ENCODE measurements at regions not wholly inside any gene's neighbourhood (a gene's known extent, or its start where the extent isn't known, plus 50 kb on each side); places are given as distances from the start of the nearest gene placed in this dataset.

DNA sequence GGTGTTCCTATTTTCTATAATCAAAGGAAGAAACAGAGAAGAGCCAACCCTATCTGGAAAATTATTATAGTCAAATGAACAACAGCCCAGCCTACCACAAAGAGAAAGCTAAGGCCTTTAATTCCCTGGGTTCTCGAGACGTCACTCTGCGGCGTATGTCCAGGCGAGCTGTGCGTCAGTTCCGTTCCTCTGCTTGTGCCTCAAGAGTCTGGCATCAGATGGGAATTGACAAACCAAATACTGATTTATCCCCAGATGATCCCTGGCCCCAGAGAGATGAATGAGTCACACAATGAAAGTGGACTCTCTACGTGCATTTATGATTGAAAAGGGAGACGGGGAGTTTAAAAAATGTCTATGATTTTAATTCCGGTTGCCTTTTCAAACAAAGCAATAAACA, 151.6 kb upstream of the PDE10A start:
- Mint-ChIP-seq H3K9me3 (no peaks in the 10 kb centered on the region), H3K36me3 (ENCODE audit: low read depth) (no peaks in the 10 kb centered on the region), H3K27ac (no peak overlapping the region), H3K4me1 (ENCODE audit: low read depth) (no peaks in the 10 kb centered on the region), H3K4me3 (no peak overlapping the region), H3K27me3 (peaks cover 28% of the 10 kb centered on the region)

DNA sequence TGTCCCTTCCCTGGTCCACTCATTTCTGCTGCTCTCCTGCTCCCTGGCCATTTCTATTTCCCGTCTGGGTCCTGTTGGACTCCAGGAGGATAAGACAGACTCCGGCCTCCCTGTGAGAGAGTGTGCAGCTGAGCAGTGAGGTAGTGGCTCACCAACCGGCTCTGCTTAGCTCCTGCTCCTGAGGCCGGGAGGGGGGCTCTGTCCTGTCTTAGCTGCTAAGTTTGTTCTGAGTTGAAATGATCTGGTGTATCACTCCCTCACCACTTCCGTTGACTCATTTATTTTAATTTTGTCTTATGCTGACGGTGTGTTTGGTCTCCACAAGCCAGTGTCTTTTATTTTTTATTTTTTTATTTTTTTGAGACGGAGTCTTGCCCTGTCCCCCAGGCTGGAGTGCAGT, 148.5 kb upstream of the PDE10A start:
- Mint-ChIP-seq H3K4me1 (ENCODE audit: low read depth) (no peaks in the 10 kb centered on the region), H3K27ac (no peak overlapping the region), H3K9me3 (peaks cover 4% of the 10 kb centered on the region), H3K4me3 (no peak overlapping the region), H3K27me3 (peaks cover 7% of the 10 kb centered on the region), H3K36me3 (ENCODE audit: low read depth) (no peaks in the 10 kb centered on the region)

DNA sequence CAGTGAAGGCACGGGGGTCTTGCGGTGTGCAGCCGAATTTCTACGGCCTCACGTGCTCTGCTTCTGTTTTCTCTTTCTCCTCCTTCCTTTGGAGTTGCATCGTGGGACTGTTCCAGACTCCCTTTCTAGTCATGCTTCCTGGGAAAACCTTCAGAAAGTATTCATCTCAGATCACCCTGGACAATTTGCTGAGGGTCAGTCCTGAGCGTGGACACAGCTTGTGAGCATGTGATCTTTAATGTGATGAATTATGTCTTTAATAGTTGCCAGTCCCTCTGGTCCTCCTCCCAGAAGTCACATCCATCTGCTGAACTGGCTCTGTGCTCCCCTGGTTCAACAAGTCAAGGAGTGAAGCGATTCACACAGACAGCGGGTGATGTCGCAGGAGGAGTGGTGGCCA, 145.0 kb upstream of the PDE10A start:
- Mint-ChIP-seq H3K27me3 (peaks cover 18% of the 10 kb centered on the region), H3K9me3 (peaks cover 7% of the 10 kb centered on the region), H3K4me1 (ENCODE audit: low read depth) (no peaks in the 10 kb centered on the region), H3K36me3 (ENCODE audit: low read depth) (no peaks in the 10 kb centered on the region), H3K27ac (no peak overlapping the region), H3K4me3 (no peak overlapping the region)

DNA sequence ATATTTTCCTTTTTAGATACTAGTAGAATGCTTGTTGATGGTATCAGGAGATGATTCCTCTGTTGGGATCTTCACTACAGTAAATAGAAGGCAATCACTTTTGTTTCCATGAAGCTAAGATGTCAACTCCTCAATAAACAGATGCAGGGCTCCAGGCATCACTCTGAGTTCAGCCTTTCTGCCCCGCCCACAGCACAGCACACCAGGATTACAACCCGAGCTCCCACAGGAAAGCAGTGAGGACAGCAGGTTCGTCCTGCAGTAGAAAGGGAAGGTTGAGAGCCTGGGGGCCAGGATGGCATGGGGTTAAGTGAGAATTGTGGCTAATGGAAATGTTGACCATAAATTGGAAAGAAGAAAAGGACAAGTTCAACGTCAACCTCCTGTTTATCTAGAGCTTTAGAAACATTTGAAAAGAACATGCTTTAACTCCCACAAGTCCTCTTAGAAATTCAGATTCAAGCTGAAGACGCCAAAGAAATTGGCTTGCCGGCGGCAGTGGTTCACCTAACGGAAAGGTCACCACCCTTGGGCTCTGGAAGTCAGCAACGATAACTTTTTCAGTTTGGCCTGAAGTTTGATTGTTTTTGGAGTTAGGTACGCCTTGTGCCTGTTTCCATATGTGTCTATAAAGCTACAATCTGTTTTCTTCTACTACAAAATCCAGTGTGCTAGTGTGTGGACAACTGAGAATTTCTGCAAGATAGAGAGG, 144.4 kb upstream of the PDE10A start:
- Mint-ChIP-seq H3K4me1 (ENCODE audit: low read depth) (no peaks in the 10 kb centered on the region), H3K27me3 (peaks cover 22% of the 10 kb centered on the region), H3K9me3 (peaks cover 7% of the 10 kb centered on the region)

DNA sequence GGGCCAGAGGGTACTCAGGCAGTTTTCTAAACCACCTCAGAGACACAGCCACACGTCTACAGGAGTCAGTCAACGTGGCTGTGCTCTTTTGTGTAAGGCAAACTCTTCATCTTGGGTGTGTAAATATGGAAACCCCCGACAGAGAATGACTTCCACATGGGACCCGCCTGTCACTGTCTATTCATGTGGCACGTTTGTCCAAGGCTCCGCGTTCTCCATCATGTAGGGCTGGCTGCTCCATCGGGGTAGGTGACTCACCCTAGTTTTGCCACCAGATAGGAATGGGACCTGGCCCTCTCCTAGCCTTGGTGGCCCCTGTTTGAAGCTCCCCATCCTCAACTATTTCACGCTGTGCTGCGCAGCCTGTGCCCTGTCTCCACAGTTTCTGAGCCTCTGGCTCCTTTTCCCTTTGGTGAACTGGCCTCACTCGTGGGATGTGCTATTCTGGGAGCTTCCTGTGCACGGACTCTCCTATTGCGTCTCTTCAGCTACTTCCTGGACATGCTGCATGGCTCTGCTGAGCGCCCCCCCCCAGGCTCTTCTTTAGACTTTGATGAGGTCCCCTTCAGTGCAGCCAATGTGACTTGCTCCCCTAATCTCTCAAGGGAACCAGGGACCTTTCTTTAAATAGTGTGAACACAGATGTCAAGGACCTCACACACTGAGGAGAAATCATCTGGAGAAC, 143.2 kb upstream of the PDE10A start:
- no peak overlapping the region for H3K4me3 Mint-ChIP-seq
- H3K27ac Mint-ChIP-seq, result no peak overlapping the region
- peaks cover 7% of the 10 kb centered on the region for H3K9me3 Mint-ChIP-seq
- H3K4me1 Mint-ChIP-seq (ENCODE audit: low read depth), result no peaks in the 10 kb centered on the region
- H3K27me3 Mint-ChIP-seq, result peaks cover 26% of the 10 kb centered on the region
- H3K36me3 Mint-ChIP-seq (ENCODE audit: low read depth), result no peaks in the 10 kb centered on the region

More for the DNA sequence above, 144.4 kb upstream of the PDE10A start:
- no peak overlapping the region for H3K4me3 Mint-ChIP-seq
- H3K27ac Mint-ChIP-seq, result no peak overlapping the region
- H3K36me3 Mint-ChIP-seq (ENCODE audit: low read depth), result no peaks in the 10 kb centered on the region

DNA sequence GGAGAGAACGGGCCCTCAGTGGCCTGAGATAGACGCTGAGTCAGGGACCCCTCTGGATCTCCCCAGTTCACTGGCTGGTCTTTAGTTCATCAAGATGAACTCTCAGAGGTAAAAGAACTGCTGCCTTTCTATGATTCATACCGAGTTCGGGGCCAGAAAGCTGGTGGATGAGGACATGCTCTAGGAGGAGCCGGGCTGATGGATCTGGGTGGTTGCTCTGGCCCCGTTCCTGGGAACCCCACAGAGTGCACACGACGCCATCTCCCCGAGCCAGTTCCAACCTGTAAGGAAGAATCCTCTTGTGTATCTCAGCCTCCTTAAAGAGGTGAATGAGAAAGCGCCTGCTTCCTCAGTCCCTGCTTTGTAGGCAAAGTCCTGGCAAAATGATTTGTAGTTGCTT, 142.6 kb upstream of the PDE10A start:
- H3K27me3 Mint-ChIP-seq, result peaks cover 29% of the 10 kb centered on the region
- no peak overlapping the region for H3K4me3 Mint-ChIP-seq
- H3K9me3 Mint-ChIP-seq, result peaks cover 7% of the 10 kb centered on the region
- H3K4me1 Mint-ChIP-seq (ENCODE audit: low read depth), result no peaks in the 10 kb centered on the region
- H3K27ac Mint-ChIP-seq, result no peak overlapping the region
- H3K36me3 Mint-ChIP-seq (ENCODE audit: low read depth), result no peaks in the 10 kb centered on the region

DNA sequence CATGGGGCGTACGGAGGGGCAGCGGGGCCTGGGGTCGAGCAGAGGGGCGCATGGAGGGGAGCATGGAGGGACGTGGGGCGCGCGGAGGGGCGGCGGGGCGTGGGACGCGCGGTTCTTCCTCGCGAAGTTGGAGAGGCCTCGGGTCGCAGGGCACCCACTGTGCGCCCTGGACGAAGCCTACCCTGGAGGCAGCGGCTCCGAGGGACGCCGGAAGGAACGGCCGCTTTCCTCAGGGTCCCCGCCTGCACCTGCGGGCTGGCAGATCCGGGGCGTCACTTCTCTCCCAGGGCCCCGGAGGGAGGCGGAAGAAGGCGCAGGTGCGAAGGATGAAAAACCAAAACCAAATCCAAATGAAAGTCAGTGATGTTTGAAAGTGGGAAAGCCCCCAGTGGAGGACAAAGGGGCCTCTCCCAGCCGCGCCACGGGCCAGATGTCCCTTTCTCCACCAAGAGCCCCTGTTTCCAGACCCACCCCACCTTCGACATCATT, 142.1 kb upstream of the PDE10A start:
- no peak overlapping the region for H3K4me3 Mint-ChIP-seq
- H3K4me1 Mint-ChIP-seq (ENCODE audit: low read depth), result no peaks in the 10 kb centered on the region
- H3K27me3 Mint-ChIP-seq, result peaks cover 29% of the 10 kb centered on the region
- no peaks in the 10 kb centered on the region for H3K36me3 Mint-ChIP-seq (ENCODE audit: low read depth)
- no peak overlapping the region for H3K27ac Mint-ChIP-seq
- H3K9me3 Mint-ChIP-seq, result peaks cover 7% of the 10 kb centered on the region

DNA sequence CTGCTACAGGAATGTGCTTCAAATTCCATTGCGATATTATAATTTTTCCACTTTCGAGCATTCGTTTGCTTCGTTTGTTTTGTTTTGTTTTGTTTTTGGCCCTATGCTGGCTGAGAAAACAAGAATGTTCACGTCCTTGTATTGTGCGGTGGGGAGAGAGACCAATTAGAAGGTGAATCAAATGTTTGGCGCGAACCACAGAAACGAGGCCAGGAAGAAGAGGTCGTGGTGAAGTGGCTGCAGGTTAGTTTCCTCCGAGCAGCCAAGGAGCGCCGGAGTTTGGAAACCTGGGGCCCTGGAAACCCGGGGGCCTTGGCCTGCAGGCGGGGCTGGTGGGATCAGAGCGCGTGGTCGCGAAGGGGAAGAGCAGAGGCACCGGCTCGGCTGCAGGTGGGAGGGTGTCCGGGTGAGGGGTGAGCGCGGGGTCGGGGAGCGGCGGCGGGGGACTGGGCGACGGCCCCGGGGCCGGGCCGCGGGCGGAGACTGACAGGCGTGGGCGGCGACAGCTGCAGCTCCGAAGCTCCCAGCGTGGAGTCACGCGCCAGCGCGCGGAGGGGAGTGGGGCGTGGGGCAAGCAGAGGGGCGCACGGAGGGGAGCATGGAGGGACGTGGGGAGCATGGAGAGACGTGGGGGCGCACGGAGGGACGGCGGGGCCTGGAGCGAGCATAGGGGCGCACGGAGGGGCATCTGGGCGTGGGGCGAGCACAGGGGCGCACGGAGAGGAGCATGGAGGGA, 141.5 kb upstream of the PDE10A start:
- H3K4me1 Mint-ChIP-seq (ENCODE audit: low read depth), result no peaks in the 10 kb centered on the region
- H3K27me3 Mint-ChIP-seq, result peaks cover 29% of the 10 kb centered on the region
- no peak overlapping the region for H3K27ac Mint-ChIP-seq
- no peaks in the 10 kb centered on the region for H3K36me3 Mint-ChIP-seq (ENCODE audit: low read depth)
- no peak overlapping the region for H3K4me3 Mint-ChIP-seq
- H3K9me3 Mint-ChIP-seq, result peaks cover 7% of the 10 kb centered on the region

DNA sequence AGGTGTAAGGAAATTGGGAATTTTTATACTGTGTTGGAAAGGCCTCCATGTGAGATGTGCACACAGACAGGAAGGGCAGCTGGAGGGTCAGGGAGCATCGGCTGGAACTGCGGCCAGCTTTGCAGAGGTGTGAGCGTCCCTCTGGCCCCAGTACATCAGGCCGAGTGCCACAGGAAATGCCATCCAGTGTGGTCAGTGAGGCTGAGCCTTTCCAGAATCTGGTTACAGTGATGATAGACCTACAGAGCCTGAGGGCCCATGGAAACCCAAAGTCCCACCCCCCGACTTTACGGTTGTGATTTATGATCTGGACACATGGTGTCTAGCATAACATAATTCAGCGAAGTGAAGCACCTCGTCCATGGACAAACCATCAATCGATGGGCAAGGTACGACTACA, 137.3 kb upstream of the PDE10A start:
- no peak overlapping the region for H3K4me3 Mint-ChIP-seq
- peaks cover 21% of the 10 kb centered on the region for H3K27me3 Mint-ChIP-seq
- H3K27ac Mint-ChIP-seq, result no peak overlapping the region
- no peaks in the 10 kb centered on the region for H3K4me1 Mint-ChIP-seq (ENCODE audit: low read depth)
- H3K36me3 Mint-ChIP-seq (ENCODE audit: low read depth), result no peaks in the 10 kb centered on the region
- peaks cover 6% of the 10 kb centered on the region for H3K9me3 Mint-ChIP-seq

DNA sequence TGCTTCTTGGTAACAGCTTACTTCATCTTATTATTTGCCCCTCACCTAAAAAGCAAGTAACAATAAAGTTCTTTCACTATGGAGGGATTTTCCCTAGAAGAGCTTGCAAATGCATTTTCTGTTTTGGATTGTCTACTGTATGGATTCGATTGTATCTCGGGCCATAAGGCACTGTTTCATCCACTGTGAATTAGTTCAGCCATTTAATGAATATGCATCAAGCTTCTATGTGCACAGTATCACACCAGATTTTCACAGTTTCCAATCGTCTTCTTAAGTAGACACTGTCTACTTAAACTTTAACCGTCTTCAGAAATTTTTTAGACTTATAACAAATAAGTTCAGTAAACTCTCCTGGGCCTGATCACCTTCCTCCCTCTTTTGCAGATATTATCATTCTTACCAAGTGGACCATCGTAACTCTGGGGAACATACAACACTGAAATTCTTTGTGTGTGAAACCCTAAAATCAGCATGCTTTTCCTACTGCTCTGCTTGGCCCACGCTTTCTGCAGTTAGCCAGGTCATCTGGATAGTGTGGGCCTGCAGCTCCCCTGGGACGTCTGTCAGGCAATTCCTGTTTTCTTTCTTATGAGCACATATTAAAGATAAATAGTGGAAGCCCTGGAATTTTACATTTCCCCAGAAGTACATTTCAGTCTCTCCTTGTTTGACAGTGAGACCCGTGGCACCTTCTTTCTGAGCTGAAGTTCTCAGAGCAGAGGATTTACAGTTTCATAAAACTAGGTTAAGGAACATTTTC, 136.5 kb upstream of the PDE10A start:
- Mint-ChIP-seq H3K4me1 (ENCODE audit: low read depth) (no peaks in the 10 kb centered on the region), H3K4me3 (no peak overlapping the region), H3K27ac (no peak overlapping the region), H3K27me3 (peaks cover 21% of the 10 kb centered on the region), H3K36me3 (ENCODE audit: low read depth) (no peaks in the 10 kb centered on the region), H3K9me3 (peaks cover 6% of the 10 kb centered on the region)

DNA sequence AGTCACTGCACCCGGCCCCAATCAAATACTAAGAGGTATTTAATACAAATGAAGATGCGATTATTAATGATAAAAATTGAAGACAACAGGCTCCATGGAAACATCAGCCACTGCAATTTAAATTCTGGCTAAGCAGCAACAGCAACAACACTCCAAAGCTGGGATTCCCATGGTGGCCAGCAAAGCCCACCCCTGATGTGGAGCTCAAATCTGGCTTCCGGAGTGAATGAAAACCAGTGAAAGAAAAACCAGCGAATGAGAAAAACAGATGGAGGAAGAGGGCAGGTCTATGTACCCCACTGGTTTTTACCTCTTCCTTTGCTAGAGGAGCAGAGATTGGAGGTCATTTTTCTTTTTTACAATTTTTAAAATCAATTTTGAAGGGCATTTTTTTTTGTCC, 135.9 kb upstream of the PDE10A start:
- H3K4me1 Mint-ChIP-seq (ENCODE audit: low read depth), result no peaks in the 10 kb centered on the region
- peaks cover 3% of the 10 kb centered on the region for H3K9me3 Mint-ChIP-seq
- peaks cover 16% of the 10 kb centered on the region for H3K27me3 Mint-ChIP-seq
- no peak overlapping the region for H3K4me3 Mint-ChIP-seq
- no peaks in the 10 kb centered on the region for H3K36me3 Mint-ChIP-seq (ENCODE audit: low read depth)
- H3K27ac Mint-ChIP-seq, result no peak overlapping the region

DNA sequence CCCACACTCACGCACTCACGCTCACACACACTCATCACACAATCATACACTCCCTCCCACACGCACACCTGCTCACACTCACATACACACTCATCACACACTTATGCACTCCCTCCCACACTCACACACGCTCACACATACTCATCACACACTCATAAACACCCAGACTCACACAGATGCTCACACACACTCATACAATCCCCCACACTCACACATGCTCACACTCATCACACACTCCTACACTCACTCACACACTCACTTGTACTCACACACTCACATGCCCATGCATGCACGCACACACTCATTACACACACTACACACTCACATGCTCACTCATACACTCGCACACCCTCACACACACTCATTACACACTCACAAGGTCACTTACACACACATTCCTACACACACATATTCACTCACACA, 131.1 kb upstream of the PDE10A start:
- no peak overlapping the region for H3K27ac Mint-ChIP-seq
- H3K9me3 Mint-ChIP-seq, result peaks cover 3% of the 10 kb centered on the region
- H3K4me3 Mint-ChIP-seq, result no peak overlapping the region
- H3K27me3 Mint-ChIP-seq, result no peaks in the 10 kb centered on the region
- no peaks in the 10 kb centered on the region for H3K4me1 Mint-ChIP-seq (ENCODE audit: low read depth)
- H3K36me3 Mint-ChIP-seq (ENCODE audit: low read depth), result no peaks in the 10 kb centered on the region

DNA sequence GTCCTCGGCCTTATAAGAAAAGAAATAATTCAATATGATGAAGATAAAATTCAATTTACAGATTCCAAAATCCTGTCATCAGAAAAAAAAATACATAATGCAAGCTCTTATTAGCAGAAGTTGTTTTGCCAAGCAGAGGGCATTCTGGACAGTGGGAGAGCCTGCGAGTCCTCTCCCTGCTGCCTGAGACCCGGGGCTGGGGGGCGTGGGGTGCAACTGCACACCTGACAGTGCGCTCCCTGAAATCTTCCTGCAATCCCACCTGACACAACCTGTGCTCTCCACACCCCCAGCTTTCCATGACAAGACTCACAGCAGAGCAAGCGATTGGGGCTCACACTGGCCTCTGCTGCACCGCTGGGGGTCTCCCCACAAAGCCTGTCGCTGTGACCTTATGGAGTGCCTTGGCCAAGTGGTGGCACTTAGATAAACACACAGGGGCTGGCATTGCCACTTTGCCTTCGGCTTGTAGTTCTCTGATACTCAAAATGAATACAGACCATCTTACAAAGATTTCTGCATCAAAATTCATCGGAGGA, 130.3 kb upstream of the PDE10A start:
- H3K9me3 Mint-ChIP-seq, result peaks cover 3% of the 10 kb centered on the region
- no peak overlapping the region for H3K4me3 Mint-ChIP-seq
- no peaks in the 10 kb centered on the region for H3K36me3 Mint-ChIP-seq (ENCODE audit: low read depth)
- peaks cover 3% of the 10 kb centered on the region for H3K27me3 Mint-ChIP-seq
- H3K4me1 Mint-ChIP-seq (ENCODE audit: low read depth), result no peaks in the 10 kb centered on the region
- no peak overlapping the region for H3K27ac Mint-ChIP-seq

DNA sequence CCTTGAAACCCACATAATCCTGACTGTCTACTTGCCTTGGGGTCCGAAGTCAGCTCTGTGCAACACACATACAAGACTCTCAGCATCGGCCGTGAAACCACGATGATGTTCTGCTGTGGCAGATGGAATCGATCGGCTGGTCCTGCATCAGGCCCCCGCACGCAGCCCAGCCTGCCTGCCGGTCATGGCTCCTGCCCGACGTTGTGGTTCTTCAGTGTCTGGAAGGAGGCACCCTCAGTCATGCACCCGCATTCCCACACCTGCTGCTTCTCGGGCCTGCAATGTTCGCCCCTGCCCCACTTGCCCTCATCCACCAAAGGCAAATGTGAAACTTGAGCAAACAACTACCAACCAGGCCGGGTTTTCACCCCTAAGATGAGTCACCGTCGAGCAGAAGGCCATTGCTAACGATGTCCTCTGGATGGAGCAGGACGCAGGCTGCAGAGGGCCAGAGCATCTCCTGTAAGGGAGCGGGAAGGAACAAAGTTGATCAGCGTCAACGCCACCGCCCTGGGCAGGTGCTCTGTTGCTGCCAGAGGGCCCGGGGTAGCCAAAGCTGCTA, 128.9 kb upstream of the PDE10A start:
- peaks cover 3% of the 10 kb centered on the region for H3K9me3 Mint-ChIP-seq
- H3K4me3 Mint-ChIP-seq, result no peak overlapping the region
- no peaks in the 10 kb centered on the region for H3K36me3 Mint-ChIP-seq (ENCODE audit: low read depth)
- H3K4me1 Mint-ChIP-seq (ENCODE audit: low read depth), result no peaks in the 10 kb centered on the region
- no peak overlapping the region for H3K27ac Mint-ChIP-seq
- peaks cover 3% of the 10 kb centered on the region for H3K27me3 Mint-ChIP-seq

All from stimulated activated naive CD8-positive, alpha-beta T cell treated with anti-CD3 and anti-CD28 coated beads, Interleukin-15, Interleukin-2, amounts not matched to agents 100 ng/mL and 50 ng/mL, for 24 hours (primary cell).